ES-I3 (cell line): ENCODE measurements at regions not wholly inside any gene's neighbourhood (a gene's known extent, or its start where the extent isn't known, plus 50 kb on each side); places are given as distances from the start of the nearest gene placed in this dataset.

Source experiments
- H3K36me3 ChIP-seq: 2 replicates; pipeline ENCODE4 v1.6.1; 2013; ENCODE audit warnings: mild to moderate bottlenecking, low read length, control low read depth, moderate library complexity; ENCODE audit not compliant: insufficient read depth
- H3K4me1 ChIP-seq: 2 replicates; pipeline ENCODE4 v1.6.1; 2013; ENCODE audit warnings: mild to moderate bottlenecking, control low read depth, low read length; ENCODE audit not compliant: insufficient read depth
- H3K9ac ChIP-seq: 2 replicates; pipeline ENCODE4 v1.6.1; 2013; ENCODE audit warnings: low read depth, mild to moderate bottlenecking, low read length, moderate library complexity
- H3K9me3 ChIP-seq: 2 replicates; pipeline ENCODE4 v1.6.1; 2013; ENCODE audit warnings: mild to moderate bottlenecking, low read length, moderate library complexity; ENCODE audit not compliant: control insufficient read depth, insufficient read depth

DNA sequence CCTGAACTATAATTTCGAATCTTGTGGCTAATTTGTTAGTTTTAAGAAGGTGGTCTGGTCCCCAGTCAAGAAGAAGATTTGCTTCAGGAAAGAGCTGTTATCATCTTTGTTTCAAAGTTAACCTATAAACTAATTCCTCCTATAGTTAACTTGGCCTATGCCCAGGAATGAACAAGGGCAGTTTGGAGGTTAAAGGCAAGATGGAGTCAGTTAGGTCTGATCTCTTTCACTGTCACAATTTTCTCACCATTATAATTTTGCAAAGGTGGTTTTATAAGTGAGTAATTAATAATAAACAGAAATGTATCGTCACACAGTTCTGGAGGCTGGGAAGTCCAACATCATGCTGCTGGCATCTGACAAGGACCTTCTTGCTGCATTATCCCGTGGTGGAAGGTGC, 238.6 kb downstream of the PIK3R1 start:
- H3K9me3 ChIP-seq, result no peaks in the 10 kb centered on the region
- peaks cover 14% of the 10 kb centered on the region; the same call in 1 of the 2 replicates for H3K4me1 ChIP-seq
- H3K9ac ChIP-seq, result no peak overlapping the region
- H3K36me3 ChIP-seq, result no peaks in the 10 kb centered on the region

DNA sequence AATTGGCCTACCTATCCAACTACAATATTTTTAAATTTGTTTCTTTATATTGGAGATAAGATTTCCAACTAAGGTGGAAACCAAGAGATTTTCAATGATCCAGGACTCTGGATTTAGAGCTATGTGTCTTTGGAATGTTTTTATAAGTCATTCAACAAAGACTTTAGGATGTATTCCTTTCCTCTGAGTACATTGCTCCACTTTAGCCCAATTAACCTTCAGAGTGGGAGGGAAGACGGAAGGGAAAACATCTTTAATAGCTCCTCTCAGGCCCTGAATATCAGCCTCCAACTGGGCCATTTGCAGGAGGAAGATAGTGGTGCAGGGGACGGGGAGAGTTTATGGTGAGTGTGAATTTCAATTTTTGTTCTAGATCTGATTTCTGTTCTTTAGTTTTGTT, 239.2 kb downstream of the PIK3R1 start:
- H3K9me3 ChIP-seq, result no peaks in the 10 kb centered on the region
- peaks cover 17% of the 10 kb centered on the region; the same call in 1 of the 2 replicates for H3K4me1 ChIP-seq
- H3K9ac ChIP-seq, result no peak overlapping the region
- H3K36me3 ChIP-seq, result no peaks in the 10 kb centered on the region

- no peaks in the 10 kb centered on the region for H3K9me3 ChIP-seq
- H3K4me1 ChIP-seq, result peaks cover 20% of the 10 kb centered on the region; the same call in 1 of the 2 replicates
- no peaks in the 10 kb centered on the region for H3K36me3 ChIP-seq
- no peak overlapping the region for H3K9ac ChIP-seq
These were observed 239.7 kb downstream of the PIK3R1 start for GRCh38 chr5:68455216-68455615.

- H3K4me1 ChIP-seq, result peaks cover 20% of the 10 kb centered on the region; the same call in 1 of the 2 replicates
- no peak overlapping the region for H3K9ac ChIP-seq
- H3K9me3 ChIP-seq, result no peaks in the 10 kb centered on the region
- no peaks in the 10 kb centered on the region for H3K36me3 ChIP-seq
These were observed 241.2 kb downstream of the PIK3R1 start for GRCh38 chr5:68456756-68457217.

DNA sequence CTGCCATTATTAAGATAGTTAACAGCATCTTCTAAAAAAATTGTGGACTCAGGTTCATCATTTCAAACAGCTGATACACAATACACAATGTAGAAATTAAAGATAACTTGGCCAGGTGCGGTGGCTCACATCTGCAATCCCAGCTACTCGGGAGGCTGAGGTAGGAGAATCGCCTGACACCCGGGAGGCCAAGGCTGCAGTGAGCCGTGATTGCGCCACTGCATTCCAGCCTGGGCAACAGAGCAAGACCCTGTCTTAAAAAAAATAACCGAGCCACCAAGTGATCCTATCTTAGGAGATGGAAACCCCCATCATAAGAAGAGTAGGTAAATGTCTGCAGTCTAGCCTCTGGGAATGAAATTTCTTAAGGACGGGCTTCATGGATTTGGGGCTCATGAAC, 241.7 kb downstream of the PIK3R1 start:
- no peaks in the 10 kb centered on the region for H3K9me3 ChIP-seq
- H3K4me1 ChIP-seq, result peaks cover 20% of the 10 kb centered on the region; the same call in 1 of the 2 replicates
- H3K9ac ChIP-seq, result no peak overlapping the region
- H3K36me3 ChIP-seq, result no peaks in the 10 kb centered on the region

- no peak overlapping the region for H3K9ac ChIP-seq
- H3K4me1 ChIP-seq, result peaks cover 20% of the 10 kb centered on the region; the same call in 1 of the 2 replicates
- H3K9me3 ChIP-seq, result no peaks in the 10 kb centered on the region
- H3K36me3 ChIP-seq, result no peaks in the 10 kb centered on the region
These were observed 243.0 kb downstream of the PIK3R1 start for GRCh38 chr5:68458416-68459021.

DNA sequence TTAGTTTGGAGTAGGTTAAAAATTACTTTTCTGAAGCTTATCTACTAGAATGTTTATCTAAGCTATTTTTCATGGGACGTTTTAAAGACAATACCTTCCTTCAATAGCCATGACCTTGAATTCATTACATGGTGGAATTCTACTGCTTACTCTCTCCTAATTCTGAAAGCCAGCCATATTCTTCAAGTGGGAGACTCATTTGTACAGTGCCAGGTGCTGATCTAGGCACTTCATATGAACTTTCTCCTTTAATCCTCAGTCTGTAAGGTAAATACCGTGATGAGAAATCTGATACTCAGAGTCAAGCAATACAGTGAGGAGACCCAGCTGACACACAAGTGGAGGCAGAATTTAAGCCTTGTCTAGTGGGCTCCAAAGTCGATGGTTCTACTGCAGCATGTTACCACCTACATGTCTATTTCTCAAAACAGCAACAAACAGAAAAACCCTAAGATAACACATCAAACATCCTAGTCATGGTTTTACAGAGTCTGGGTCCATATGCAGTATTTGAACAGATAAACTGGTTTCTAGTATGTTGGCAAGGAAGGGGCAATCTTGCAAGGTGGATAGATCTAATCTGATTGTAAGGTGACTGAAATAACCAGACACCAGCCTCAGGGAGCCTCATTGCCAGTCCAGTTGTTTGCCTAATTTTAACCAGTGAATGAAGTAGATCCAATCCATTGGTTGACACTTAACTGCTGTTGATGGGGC, 243.7 kb downstream of the PIK3R1 start:
- Histone ChIP-seq H3K4me1 (peaks cover 20% of the 10 kb centered on the region; the same call in 1 of the 2 replicates), H3K36me3 (no peaks in the 10 kb centered on the region), H3K9me3 (no peaks in the 10 kb centered on the region), H3K9ac (no peak overlapping the region)

- Histone ChIP-seq H3K9me3 (no peaks in the 10 kb centered on the region), H3K9ac (no peak overlapping the region)
These were observed 244.2 kb downstream of the PIK3R1 start for GRCh38 chr5:68459810-68460139.

DNA sequence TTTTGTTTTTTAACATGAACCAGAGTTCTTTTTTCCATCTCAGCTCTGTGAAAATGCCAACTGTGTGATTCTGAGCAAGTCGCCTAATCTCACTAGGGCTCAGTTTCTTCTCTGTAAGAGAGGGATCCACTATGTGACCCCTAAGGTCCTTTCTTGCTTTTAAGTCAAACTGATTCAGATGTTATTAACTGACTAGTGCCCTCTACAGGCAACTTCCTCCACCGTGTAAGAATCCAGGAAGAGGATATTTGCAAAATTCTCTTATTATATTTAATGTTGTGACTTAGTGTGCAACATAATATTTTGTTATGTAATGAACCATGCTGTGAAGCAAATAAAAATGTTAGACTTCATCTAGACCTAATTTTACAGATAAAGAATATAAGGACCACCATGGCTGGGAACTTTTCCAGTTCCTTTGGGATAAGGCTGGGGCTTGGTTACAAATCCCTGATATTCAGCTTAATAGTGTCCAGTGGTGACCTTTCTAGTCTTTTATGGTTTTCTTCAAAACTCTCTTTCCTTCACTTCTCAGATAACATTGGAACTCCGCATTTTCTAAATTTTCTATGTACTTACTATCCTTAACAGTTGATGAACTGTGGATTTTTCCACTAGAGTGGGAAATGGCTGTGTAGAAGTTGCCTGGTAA, 244.7 kb downstream of the PIK3R1 start:
- no peak overlapping the region for H3K9ac ChIP-seq
- peaks cover 20% of the 10 kb centered on the region; the same call in 1 of the 2 replicates for H3K4me1 ChIP-seq
- H3K36me3 ChIP-seq, result no peaks in the 10 kb centered on the region
- no peaks in the 10 kb centered on the region for H3K9me3 ChIP-seq

More at GRCh38 chr5:68459810-68460139, 244.2 kb downstream of the PIK3R1 start:
- Histone ChIP-seq H3K36me3 (no peaks in the 10 kb centered on the region), H3K4me1 (peaks cover 20% of the 10 kb centered on the region; the same call in 1 of the 2 replicates)

- Histone ChIP-seq H3K9ac (no peak overlapping the region), H3K36me3 (no peaks in the 10 kb centered on the region), H3K4me1 (peaks cover 5% of the 10 kb centered on the region; the same call in 1 of the 2 replicates), H3K9me3 (no peaks in the 10 kb centered on the region)
These were observed 248.1 kb downstream of the PIK3R1 start for GRCh38 chr5:68463606-68464005.

GRCh38 chr5:68464424-68464823, 248.9 kb downstream of the PIK3R1 start:
- no peaks in the 10 kb centered on the region for H3K36me3 ChIP-seq
- no peaks in the 10 kb centered on the region for H3K9me3 ChIP-seq
- no peak overlapping the region for H3K9ac ChIP-seq
- H3K4me1 ChIP-seq, result peaks cover 5% of the 10 kb centered on the region; the same call in 1 of the 2 replicates

DNA sequence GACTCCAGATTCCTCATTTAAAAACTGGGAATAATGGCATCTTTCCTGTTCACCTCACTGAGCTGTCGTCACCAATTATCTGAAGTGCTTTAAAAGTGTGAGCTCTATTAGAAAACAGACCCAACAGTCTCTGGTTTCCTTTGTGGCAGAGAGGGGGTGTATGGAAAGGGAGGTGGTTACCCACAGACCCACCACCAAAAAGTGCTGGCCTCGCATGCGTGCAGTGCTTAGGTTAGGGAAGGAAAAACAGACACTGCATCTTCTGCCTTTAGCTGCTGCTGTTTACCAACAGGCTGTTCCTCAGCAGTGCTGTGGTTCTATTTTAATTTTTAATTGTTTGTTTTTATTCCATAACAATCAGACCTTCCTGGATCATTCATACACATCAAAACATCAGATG, 249.6 kb downstream of the PIK3R1 start:
- no peak overlapping the region for H3K9ac ChIP-seq
- H3K36me3 ChIP-seq, result no peaks in the 10 kb centered on the region
- H3K4me1 ChIP-seq, result no peaks in the 10 kb centered on the region; the same call in 1 of the 2 replicates
- no peaks in the 10 kb centered on the region for H3K9me3 ChIP-seq

DNA sequence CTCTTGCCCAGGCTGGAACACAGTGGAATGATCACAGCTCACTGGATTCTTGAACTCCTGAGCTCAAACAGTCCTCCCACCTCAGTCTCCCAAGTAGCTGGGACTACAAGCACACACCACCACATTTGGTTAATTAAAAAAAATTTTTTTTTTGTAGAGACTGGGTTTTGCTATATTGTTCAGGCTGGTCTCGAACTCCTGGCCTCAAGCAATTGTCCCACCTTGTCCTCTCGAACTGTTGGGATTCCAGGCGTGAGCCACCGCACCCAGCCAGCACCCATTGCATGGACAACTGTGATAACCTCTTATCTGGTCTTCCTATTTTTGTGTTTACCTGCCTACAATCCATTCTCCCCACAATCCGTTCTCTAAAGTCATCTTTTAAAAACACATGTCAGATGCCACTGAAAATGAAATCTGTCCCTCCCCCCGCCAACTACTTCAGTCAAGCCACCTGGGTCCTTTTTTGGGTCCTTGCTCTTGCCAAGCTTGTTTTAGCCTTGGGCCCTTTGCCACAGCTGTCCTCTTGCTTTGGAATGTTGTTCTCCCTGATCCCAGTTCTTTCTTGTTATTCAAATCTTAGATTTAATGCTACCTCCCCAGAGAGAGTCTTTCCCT, 250.5 kb downstream of the PIK3R1 start:
- Histone ChIP-seq H3K4me1 (no peaks in the 10 kb centered on the region; the same call in 1 of the 2 replicates), H3K36me3 (no peaks in the 10 kb centered on the region), H3K9me3 (no peaks in the 10 kb centered on the region), H3K9ac (no peak overlapping the region)

DNA sequence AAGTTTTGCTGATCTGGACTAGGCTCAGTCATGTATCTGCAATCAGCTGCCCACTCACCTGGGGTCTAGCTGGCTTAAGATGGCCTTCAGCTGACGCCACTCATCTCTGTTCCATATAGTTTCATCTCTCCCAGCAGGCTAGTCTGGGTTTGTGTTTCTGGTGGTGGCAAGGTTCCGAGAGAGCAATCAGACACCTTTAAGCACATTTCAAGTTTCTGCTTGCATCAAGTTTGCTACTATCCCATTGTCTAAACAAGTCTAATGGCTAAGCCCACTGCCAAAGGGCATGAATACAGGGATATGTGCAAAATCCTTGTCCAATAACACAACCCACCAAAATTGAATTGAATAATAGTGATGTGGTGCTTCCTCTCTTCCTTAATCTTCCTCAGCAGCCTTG, 251.7 kb downstream of the PIK3R1 start:
- no peaks in the 10 kb centered on the region for H3K36me3 ChIP-seq
- no peaks in the 10 kb centered on the region for H3K9me3 ChIP-seq
- no peaks in the 10 kb centered on the region; the same call in 1 of the 2 replicates for H3K4me1 ChIP-seq
- H3K9ac ChIP-seq, result no peak overlapping the region
